ENCODE measurements at regions not wholly inside any gene's neighbourhood (a gene's known extent, or its start where the extent isn't known, plus 50 kb on each side); places are given as distances from the start of the nearest gene placed in this dataset.
"Not testable (repeated sequence)": the region's sequence is repeated elsewhere in the genome, so short reads cannot be mapped to it uniquely, and the experiment has no call there.

DNA sequence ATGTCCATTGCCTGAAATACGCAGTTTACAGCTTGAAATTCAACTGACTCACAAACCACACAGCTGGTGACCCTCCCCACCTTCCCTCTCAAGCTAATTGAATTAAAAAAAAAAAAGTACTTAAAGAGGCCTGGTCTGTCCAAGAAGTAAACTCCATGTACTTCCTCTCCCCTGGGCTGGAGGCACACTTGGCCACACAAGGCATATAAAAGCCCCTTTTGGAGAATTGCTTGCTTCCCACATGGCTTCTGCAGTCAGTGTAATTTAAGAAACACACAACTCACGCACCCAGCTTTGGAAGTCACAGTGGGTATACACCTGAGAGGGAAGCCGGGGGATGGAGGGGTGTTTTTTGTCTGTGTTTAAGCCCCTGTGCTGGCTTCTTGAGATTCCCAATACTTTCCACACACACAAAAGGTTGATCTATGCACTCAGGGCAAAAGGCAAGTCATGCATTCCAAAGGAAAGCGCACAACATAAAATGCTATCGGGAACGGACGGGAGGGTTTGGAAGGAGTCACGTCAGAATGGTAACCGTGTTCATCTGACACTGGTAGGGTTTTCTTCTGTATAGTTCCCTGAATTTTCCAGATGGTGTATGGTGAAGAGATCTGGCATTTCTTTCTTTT lies 106.6 kb upstream of the ALDH1A3 start:
- ChIA-PET CTCF (no interaction called here), SMC1A (ENCODE audit: uncharacterized antibody, unreplicated experiment) (no interaction called here), POLR2A (no interaction called here), RAD21 (ENCODE audit: unreplicated experiment) (no interaction called here)
- no peaks in the 10 kb centered on the region for H3K79me2 ChIP-seq (ENCODE audit: control insufficient read depth, insufficient read depth, low read length)
- intact Hi-C loops (cut with micrococcal nuclease; ENCODE audit: unreplicated experiment), result no loop called here
- no TSS peak for BruUV-seq (replicated peaks)
- 69% methylated on average over 9 of the region's 9 CpGs for WGBS (ENCODE audit: insufficient coverage, insufficient replicate concordance, low lambda C conversion rate, missing lambda C conversion rate)
- ATAC-seq (no peak), DNase-seq (ENCODE audit: low read depth, low spot score) (no peak), FAIRE-seq (no peak)
- TF ChIP-seq EZH2 (IDR thresholded peaks at IDR 0.05; ENCODE audit: borderline replicate concordance, control insufficient read depth, low read depth, low read length) (no peak), JUND (IDR thresholded peaks at IDR 0.05; ENCODE audit: low read depth, low read length) (no peak), SREBF1 (IDR thresholded peaks at IDR 0.05; ENCODE audit: low read length) (no peak), WRNIP1 (IDR thresholded peaks at IDR 0.05; ENCODE audit: borderline replicate concordance, low read depth, low read length) (no peak), ZNF217 (IDR thresholded peaks at IDR 0.05) (no peak), CHD2 (IDR thresholded peaks at IDR 0.05; ENCODE audit: borderline replicate concordance, low read depth, low read length) (no peak), CHD4 (IDR thresholded peaks at IDR 0.05) (no peak), RAD51 (IDR thresholded peaks at IDR 0.05) (no peak), SIN3A (IDR thresholded peaks at IDR 0.05; ENCODE audit: low read depth, low read length) (no peak), TCF3 (IDR thresholded peaks at IDR 0.05; ENCODE audit: borderline replicate concordance, insufficient read depth, low read depth, low read length) (no peak), PML (IDR thresholded peaks at IDR 0.05; ENCODE audit: low read length) (no peak), IKZF1 (conservative IDR thresholded peaks at IDR 0.05) (no peak), STAT3 (IDR thresholded peaks at IDR 0.05; ENCODE audit: low read depth, low read length) (no peak)
- TF ChIP-seq, protein P1, sequence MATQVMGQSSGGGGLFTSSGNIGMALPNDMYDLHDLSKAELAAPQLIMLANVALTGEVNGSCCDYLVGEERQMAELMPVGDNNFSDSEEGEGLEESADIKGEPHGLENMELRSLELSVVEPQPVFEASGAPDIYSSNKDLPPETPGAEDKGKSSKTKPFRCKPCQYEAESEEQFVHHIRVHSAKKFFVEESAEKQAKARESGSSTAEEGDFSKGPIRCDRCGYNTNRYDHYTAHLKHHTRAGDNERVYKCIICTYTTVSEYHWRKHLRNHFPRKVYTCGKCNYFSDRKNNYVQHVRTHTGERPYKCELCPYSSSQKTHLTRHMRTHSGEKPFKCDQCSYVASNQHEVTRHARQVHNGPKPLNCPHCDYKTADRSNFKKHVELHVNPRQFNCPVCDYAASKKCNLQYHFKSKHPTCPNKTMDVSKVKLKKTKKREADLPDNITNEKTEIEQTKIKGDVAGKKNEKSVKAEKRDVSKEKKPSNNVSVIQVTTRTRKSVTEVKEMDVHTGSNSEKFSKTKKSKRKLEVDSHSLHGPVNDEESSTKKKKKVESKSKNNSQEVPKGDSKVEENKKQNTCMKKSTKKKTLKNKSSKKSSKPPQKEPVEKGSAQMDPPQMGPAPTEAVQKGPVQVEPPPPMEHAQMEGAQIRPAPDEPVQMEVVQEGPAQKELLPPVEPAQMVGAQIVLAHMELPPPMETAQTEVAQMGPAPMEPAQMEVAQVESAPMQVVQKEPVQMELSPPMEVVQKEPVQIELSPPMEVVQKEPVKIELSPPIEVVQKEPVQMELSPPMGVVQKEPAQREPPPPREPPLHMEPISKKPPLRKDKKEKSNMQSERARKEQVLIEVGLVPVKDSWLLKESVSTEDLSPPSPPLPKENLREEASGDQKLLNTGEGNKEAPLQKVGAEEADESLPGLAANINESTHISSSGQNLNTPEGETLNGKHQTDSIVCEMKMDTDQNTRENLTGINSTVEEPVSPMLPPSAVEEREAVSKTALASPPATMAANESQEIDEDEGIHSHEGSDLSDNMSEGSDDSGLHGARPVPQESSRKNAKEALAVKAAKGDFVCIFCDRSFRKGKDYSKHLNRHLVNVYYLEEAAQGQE (IDR thresholded peaks at IDR 0.05; ENCODE audit: low read depth, low read length), result no peak
- no peaks in the 10 kb centered on the region; the same call in 2 of the 3 replicates for H3K9me3 ChIP-seq (replicated peaks; ENCODE audit: control insufficient read depth, insufficient read depth, low read length)
- no peaks in the 10 kb centered on the region for H4K20me1 ChIP-seq (ENCODE audit: control insufficient read depth, insufficient read depth)
- in situ Hi-C loops (cut with MboI), result no loop called here
- no peak overlapping the region for H3K27ac ChIP-seq (ENCODE audit: control insufficient read depth, insufficient read depth)
- no peak overlapping the region for H3K4me2 ChIP-seq (ENCODE audit: control insufficient read depth, insufficient read depth)
- H3K4me1 ChIP-seq (ENCODE audit: control insufficient read depth, insufficient read depth, low read length), result no peaks in the 10 kb centered on the region
- no peak overlapping the region for H3K9ac ChIP-seq (ENCODE audit: control insufficient read depth, insufficient read depth, low read length)
- H3K4me3 ChIP-seq, result no peak overlapping the region
- H2AFZ ChIP-seq (ENCODE audit: control insufficient read depth, low read depth, low read length), result no peak overlapping the region
- no peaks in the 10 kb centered on the region for H3K36me3 ChIP-seq (ENCODE audit: control insufficient read depth in 2 of 2, insufficient read depth in 2 of 2, low read length in 1 of 2)
- H3K27me3 ChIP-seq (replicated peaks in 1 of 2; ENCODE audit: control insufficient read depth in 2 of 2, insufficient read depth in 2 of 2, low read length in 1 of 2), result no peaks in the 10 kb centered on the region; a peak in 1 of 4 replicates

DNA sequence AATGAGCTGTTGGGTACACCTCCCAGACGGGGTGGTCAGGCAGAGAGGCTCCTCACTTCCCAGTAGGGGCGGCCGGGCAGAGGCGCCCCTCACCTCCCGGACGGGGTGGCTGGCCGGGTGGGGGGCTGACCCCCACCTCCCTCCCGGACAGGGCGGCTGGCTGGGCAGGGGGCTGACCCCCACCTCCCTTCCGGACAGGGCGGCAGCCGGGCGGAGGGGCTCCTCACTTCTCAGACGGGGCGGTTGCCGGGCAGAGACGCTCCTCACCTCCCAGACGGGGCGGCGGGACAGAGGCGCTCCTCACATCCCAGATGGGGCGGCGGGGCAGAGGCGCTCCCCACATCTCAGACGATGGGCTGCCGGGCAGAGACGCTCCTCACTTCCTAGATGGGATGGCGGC lies 105.6 kb upstream of the ALDH1A3 start:
- POLR2A ChIA-PET; H3K79me2 ChIP-seq (ENCODE audit: control insufficient read depth, insufficient read depth, low read length); ATAC-seq; DNase-seq (ENCODE audit: low read depth, low spot score); H3K4me1 ChIP-seq (ENCODE audit: control insufficient read depth, insufficient read depth, low read length); H3K4me3 ChIP-seq; H3K27me3 ChIP-seq (replicated peaks in 1 of 2; ENCODE audit: control insufficient read depth in 2 of 2, insufficient read depth in 2 of 2, low read length in 1 of 2); H3K36me3 ChIP-seq (ENCODE audit: control insufficient read depth in 2 of 2, insufficient read depth in 2 of 2, low read length in 1 of 2); intact Hi-C loops (cut with micrococcal nuclease; ENCODE audit: unreplicated experiment); CTCF ChIA-PET; SMC1A ChIA-PET (ENCODE audit: uncharacterized antibody, unreplicated experiment); RAD21 ChIA-PET (ENCODE audit: unreplicated experiment); H2AFZ ChIP-seq (ENCODE audit: control insufficient read depth, low read depth, low read length); in situ Hi-C loops (cut with MboI); BruUV-seq (replicated peaks); H3K9ac ChIP-seq (ENCODE audit: control insufficient read depth, insufficient read depth, low read length); H3K9me3 ChIP-seq (replicated peaks; ENCODE audit: control insufficient read depth, insufficient read depth, low read length); H3K27ac ChIP-seq (ENCODE audit: control insufficient read depth, insufficient read depth); FAIRE-seq; H4K20me1 ChIP-seq (ENCODE audit: control insufficient read depth, insufficient read depth); H3K4me2 ChIP-seq (ENCODE audit: control insufficient read depth, insufficient read depth): not testable (repeated sequence)
- WGBS (ENCODE audit: insufficient coverage, insufficient replicate concordance, low lambda C conversion rate, missing lambda C conversion rate), result 78% methylated on average over 14 of the region's 28 CpGs

Measured in GM12878 (cell line).